ENCODE measurements at regions not wholly inside any gene's neighbourhood (a gene's known extent, or its start where the extent isn't known, plus 50 kb on each side); places are given as distances from the start of the nearest gene placed in this dataset.

DNA sequence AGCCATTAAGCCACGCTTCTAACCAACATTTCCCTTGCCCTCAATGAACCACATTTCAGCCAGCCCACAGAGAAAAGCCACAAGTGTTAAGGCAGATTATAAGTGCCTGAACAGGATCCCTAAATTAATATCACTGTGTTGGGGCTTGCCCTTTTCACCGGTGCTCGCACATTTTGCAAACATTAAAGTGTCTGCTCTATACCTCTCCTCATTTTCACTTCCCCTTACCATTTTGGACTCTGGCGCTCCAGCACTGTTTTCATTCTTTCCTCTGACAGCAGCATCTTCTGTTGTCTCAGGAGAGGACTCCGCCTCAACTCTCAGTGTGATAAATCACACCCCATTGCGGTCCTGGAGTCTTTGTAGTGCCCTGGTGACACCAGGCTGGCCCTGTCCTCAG is 274.2 kb downstream of the BAMBI start:
- Histone ChIP-seq H3K4me1 (ENCODE audit: control insufficient read depth, extremely low read depth, insufficient read depth, low read length) (no peaks in the 10 kb centered on the region), H3K4me2 (ENCODE audit: control insufficient read depth, extremely low read depth, insufficient read depth, low read depth, low read length) (no peak overlapping the region)

DNA sequence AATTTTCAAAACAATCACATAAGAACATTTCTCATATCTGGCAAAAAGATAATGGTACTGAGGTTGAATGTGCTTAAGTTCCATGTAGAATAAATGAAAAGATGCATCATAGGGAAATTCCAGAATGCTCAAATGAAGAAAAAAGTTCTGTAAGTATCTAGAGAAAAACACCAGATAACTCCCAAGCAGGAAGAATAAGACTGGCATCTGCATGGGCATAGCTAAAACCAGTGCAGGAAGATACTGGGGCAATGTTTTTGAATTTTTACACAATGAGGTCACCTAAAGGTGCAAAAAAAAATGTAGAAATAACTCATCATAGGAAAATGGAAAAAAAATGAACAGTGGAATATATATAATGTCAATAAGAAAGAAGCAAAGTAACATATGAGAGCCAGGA is 275.2 kb downstream of the BAMBI start:
- Histone ChIP-seq H3K9ac (ENCODE audit: control insufficient read depth, extremely low read depth, insufficient read depth, low read length) (no peak overlapping the region), H3K4me2 (ENCODE audit: control insufficient read depth, extremely low read depth, insufficient read depth, low read depth, low read length) (no peak overlapping the region), H3K9me1 (ENCODE audit: control insufficient read depth, extremely low read depth, insufficient read depth, low read length) (no peaks in the 10 kb centered on the region), H3K79me2 (ENCODE audit: control insufficient read depth, insufficient read depth, low read length) (no peaks in the 10 kb centered on the region), H3K27ac (ENCODE audit: control insufficient read depth, insufficient read depth, low read length) (no peak overlapping the region), H3K4me3 (ENCODE audit: control insufficient read depth in 2 of 3, extremely low read depth in 1 of 3, insufficient read depth in 2 of 3, low read depth in 1 of 3, low read length in 3 of 3) (no peak overlapping the region), H2AFZ (ENCODE audit: control insufficient read depth, low read length) (no peak overlapping the region), H3K9me3 (ENCODE audit: control insufficient read depth, low read depth, low read length) (no peaks in the 10 kb centered on the region), H3K36me3 (ENCODE audit: control insufficient read depth in 2 of 2, extremely low read depth in 1 of 2, insufficient read depth in 2 of 2, low read length in 2 of 2) (no peaks in the 10 kb centered on the region), H3K4me1 (ENCODE audit: control insufficient read depth, extremely low read depth, insufficient read depth, low read length) (no peaks in the 10 kb centered on the region), H4K20me1 (ENCODE audit: control insufficient read depth, extremely low read depth, insufficient read depth, low read length) (no peaks in the 10 kb centered on the region), H3K27me3 (ENCODE audit: control insufficient read depth, extremely low read depth, insufficient read depth, low read length) (no peaks in the 10 kb centered on the region)
- dilution Hi-C loops (cut with MboI; ENCODE audit: extremely low pct_ligation_motif_present, low sequenced_read_pairs) = no loop called here
- no peak for DNase-seq (ENCODE audit: low read depth, low spot score)
- no peak for FAIRE-seq
- TF ChIP-seq EZH2 (IDR thresholded peaks at IDR 0.05; ENCODE audit: low read length) = no peak
- TF ChIP-seq, protein P1, sequence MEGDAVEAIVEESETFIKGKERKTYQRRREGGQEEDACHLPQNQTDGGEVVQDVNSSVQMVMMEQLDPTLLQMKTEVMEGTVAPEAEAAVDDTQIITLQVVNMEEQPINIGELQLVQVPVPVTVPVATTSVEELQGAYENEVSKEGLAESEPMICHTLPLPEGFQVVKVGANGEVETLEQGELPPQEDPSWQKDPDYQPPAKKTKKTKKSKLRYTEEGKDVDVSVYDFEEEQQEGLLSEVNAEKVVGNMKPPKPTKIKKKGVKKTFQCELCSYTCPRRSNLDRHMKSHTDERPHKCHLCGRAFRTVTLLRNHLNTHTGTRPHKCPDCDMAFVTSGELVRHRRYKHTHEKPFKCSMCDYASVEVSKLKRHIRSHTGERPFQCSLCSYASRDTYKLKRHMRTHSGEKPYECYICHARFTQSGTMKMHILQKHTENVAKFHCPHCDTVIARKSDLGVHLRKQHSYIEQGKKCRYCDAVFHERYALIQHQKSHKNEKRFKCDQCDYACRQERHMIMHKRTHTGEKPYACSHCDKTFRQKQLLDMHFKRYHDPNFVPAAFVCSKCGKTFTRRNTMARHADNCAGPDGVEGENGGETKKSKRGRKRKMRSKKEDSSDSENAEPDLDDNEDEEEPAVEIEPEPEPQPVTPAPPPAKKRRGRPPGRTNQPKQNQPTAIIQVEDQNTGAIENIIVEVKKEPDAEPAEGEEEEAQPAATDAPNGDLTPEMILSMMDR (optimal IDR thresholded peaks at IDR 0.05 in 1 of 3, IDR thresholded peaks at IDR 0.05 in 1 of 3, conservative IDR thresholded peaks at IDR 0.05 in 1 of 3; ENCODE audit: extremely low read depth in 1 of 3, insufficient read depth in 2 of 3, low read length in 3 of 3) = no peak

More for the DNA sequence above, 274.2 kb downstream of the BAMBI start:
- Histone ChIP-seq H3K79me2 (ENCODE audit: control insufficient read depth, insufficient read depth, low read length) (no peaks in the 10 kb centered on the region), H2AFZ (ENCODE audit: control insufficient read depth, low read length) (no peak overlapping the region), H3K36me3 (ENCODE audit: control insufficient read depth in 2 of 2, extremely low read depth in 1 of 2, insufficient read depth in 2 of 2, low read length in 2 of 2) (no peaks in the 10 kb centered on the region), H3K9me3 (ENCODE audit: control insufficient read depth, low read depth, low read length) (no peaks in the 10 kb centered on the region), H4K20me1 (ENCODE audit: control insufficient read depth, extremely low read depth, insufficient read depth, low read length) (no peaks in the 10 kb centered on the region), H3K4me3 (ENCODE audit: control insufficient read depth in 2 of 3, extremely low read depth in 1 of 3, insufficient read depth in 2 of 3, low read depth in 1 of 3, low read length in 3 of 3) (no peak overlapping the region), H3K27ac (ENCODE audit: control insufficient read depth, insufficient read depth, low read length) (no peak overlapping the region), H3K27me3 (ENCODE audit: control insufficient read depth, extremely low read depth, insufficient read depth, low read length) (no peaks in the 10 kb centered on the region), H3K9ac (ENCODE audit: control insufficient read depth, extremely low read depth, insufficient read depth, low read length) (no peak overlapping the region), H3K9me1 (ENCODE audit: control insufficient read depth, extremely low read depth, insufficient read depth, low read length) (no peaks in the 10 kb centered on the region)
- TF ChIP-seq, protein P1 (optimal IDR thresholded peaks at IDR 0.05 in 1 of 3, IDR thresholded peaks at IDR 0.05 in 1 of 3, conservative IDR thresholded peaks at IDR 0.05 in 1 of 3; ENCODE audit: extremely low read depth in 1 of 3, insufficient read depth in 2 of 3, low read length in 3 of 3) = no peak
- TF ChIP-seq EZH2 (IDR thresholded peaks at IDR 0.05; ENCODE audit: low read length) = no peak
- FAIRE-seq (no peak), DNase-seq (ENCODE audit: low read depth, low spot score) (no peak)
- dilution Hi-C loops (cut with MboI; ENCODE audit: extremely low pct_ligation_motif_present, low sequenced_read_pairs) = no loop called here
